ENCODE measurements at regions not wholly inside any gene's neighbourhood (a gene's known extent, or its start where the extent isn't known, plus 50 kb on each side); places are given as distances from the start of the nearest gene placed in this dataset.

DNA sequence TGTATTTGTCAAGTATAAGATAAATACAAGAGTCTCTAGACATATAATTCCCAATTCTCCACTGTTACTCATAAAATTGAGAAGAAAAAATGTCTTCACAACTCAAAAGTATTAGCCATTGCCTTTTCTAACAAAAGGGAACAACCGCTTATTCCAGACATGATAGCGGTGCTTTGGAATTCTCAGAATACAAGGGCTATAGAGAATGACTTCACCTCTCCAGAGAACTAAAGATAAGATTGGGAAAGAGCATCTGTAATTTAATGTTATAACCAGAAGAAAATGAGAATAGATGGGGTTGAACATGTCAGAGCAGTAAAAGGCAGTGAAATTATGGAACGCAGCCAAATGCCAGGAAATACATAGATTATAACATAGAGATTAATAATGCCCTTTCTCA lies 730.8 kb downstream of the C6orf118 start:
- H3K4me1 ChIP-seq (ENCODE audit: insufficient read depth), result no peaks in the 10 kb centered on the region
- H3K36me3 ChIP-seq (replicated peaks; ENCODE audit: insufficient read depth, low read depth), result no peaks in the 10 kb centered on the region
- no peaks in the 10 kb centered on the region for H3K9me3 ChIP-seq (ENCODE audit: low read depth)
- no peak overlapping the region for H3K4me2 ChIP-seq
- no peaks in the 10 kb centered on the region for H3K9me2 ChIP-seq (replicated peaks; ENCODE audit: insufficient read depth)
- 64% methylated on average over 3 of the region's 3 CpGs for WGBS (ENCODE audit: low lambda C conversion rate, missing lambda C conversion rate)
- no peak overlapping the region for H3K27ac ChIP-seq
- H3K79me2 ChIP-seq, result no peaks in the 10 kb centered on the region
- no peaks in the 10 kb centered on the region for H3K27me3 ChIP-seq
- H3K4me3 ChIP-seq, result no peak overlapping the region
- no peaks in the 10 kb centered on the region for H4K20me1 ChIP-seq (ENCODE audit: insufficient read depth, poor library complexity, severe bottlenecking)
- H2AFZ ChIP-seq, result no peak overlapping the region
- DNase-seq (ENCODE audit: low spot score), result no peak
- TF ChIP-seq, protein P1, sequence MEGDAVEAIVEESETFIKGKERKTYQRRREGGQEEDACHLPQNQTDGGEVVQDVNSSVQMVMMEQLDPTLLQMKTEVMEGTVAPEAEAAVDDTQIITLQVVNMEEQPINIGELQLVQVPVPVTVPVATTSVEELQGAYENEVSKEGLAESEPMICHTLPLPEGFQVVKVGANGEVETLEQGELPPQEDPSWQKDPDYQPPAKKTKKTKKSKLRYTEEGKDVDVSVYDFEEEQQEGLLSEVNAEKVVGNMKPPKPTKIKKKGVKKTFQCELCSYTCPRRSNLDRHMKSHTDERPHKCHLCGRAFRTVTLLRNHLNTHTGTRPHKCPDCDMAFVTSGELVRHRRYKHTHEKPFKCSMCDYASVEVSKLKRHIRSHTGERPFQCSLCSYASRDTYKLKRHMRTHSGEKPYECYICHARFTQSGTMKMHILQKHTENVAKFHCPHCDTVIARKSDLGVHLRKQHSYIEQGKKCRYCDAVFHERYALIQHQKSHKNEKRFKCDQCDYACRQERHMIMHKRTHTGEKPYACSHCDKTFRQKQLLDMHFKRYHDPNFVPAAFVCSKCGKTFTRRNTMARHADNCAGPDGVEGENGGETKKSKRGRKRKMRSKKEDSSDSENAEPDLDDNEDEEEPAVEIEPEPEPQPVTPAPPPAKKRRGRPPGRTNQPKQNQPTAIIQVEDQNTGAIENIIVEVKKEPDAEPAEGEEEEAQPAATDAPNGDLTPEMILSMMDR (IDR thresholded peaks at IDR 0.05; ENCODE audit: poor library complexity), result no peak
- TF ChIP-seq EZH2phosphoT487 (IDR thresholded peaks at IDR 0.05; ENCODE audit: low read depth, severe bottlenecking, unreplicated experiment), result no peak
- no peak for TF ChIP-seq EZH2 (IDR thresholded peaks at IDR 0.05; ENCODE audit: borderline replicate concordance)

DNA sequence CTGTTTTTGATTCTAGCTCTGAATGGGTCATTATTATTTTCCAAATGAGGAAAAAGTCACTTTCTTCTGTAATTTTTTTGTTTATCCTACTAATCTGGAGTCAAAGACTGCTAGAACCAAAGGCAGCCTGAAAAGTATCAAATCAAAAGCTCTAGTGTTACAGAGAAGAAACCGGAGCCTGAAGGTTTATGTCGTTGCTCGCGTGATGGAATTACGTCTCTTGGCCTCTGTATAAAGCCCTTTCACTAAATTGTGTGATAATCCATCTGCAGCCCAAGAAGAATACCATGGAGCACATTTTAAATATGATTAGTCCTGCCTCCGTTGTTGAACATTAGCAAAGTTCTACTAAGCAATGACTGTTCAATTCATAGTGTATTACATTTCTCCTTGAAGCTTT lies 738.6 kb downstream of the C6orf118 start:
- WGBS (ENCODE audit: low lambda C conversion rate, missing lambda C conversion rate), result 86% methylated on average over 6 of the region's 6 CpGs
- no peaks in the 10 kb centered on the region for H3K4me1 ChIP-seq (ENCODE audit: insufficient read depth)
- no peak overlapping the region for H3K27ac ChIP-seq
- no peaks in the 10 kb centered on the region for H3K79me2 ChIP-seq
- no peaks in the 10 kb centered on the region for H3K27me3 ChIP-seq
- no peaks in the 10 kb centered on the region for H4K20me1 ChIP-seq (ENCODE audit: insufficient read depth, poor library complexity, severe bottlenecking)
- H3K4me3 ChIP-seq, result no peak overlapping the region
- no peak overlapping the region for H2AFZ ChIP-seq
- no peaks in the 10 kb centered on the region for H3K9me3 ChIP-seq (ENCODE audit: low read depth)
- no peak for TF ChIP-seq EZH2 (IDR thresholded peaks at IDR 0.05; ENCODE audit: borderline replicate concordance)
- TF ChIP-seq, protein P1 (IDR thresholded peaks at IDR 0.05; ENCODE audit: poor library complexity), result no peak
- TF ChIP-seq EZH2phosphoT487 (IDR thresholded peaks at IDR 0.05; ENCODE audit: low read depth, severe bottlenecking, unreplicated experiment), result no peak
- H3K36me3 ChIP-seq (replicated peaks; ENCODE audit: insufficient read depth, low read depth), result no peaks in the 10 kb centered on the region
- DNase-seq (ENCODE audit: low spot score), result no peak
- H3K9me2 ChIP-seq (replicated peaks; ENCODE audit: insufficient read depth), result no peaks in the 10 kb centered on the region
- H3K4me2 ChIP-seq, result no peak overlapping the region

DNA sequence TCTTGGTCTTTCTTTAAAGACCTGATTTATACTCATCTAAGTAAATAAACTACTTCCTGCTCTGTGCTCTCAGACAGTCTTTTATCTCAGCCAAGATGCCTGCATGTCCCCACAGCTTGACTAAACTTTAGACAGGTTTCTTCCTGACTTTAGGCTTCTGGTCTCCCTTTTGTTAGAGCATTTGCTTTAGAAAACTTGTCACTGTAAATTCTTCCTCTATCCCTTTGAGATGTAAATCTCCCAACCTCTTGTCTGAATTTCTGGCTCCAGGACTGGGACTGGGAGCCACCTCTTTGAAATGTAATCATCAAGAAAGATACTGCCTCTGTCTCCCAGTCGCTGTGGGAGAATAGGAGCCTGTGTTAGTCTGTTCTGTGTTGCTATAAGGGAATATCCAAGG lies 739.9 kb downstream of the C6orf118 start:
- H3K27me3 ChIP-seq, result no peaks in the 10 kb centered on the region
- no peaks in the 10 kb centered on the region for H4K20me1 ChIP-seq (ENCODE audit: insufficient read depth, poor library complexity, severe bottlenecking)
- no peak overlapping the region for H3K4me2 ChIP-seq
- WGBS (ENCODE audit: low lambda C conversion rate, missing lambda C conversion rate), result 55% methylated on average over 1 of the region's 1 CpG
- H3K79me2 ChIP-seq, result no peaks in the 10 kb centered on the region
- H3K9me3 ChIP-seq (ENCODE audit: low read depth), result no peaks in the 10 kb centered on the region
- no peak overlapping the region for H3K4me3 ChIP-seq
- H3K9me2 ChIP-seq (replicated peaks; ENCODE audit: insufficient read depth), result no peaks in the 10 kb centered on the region
- H3K4me1 ChIP-seq (ENCODE audit: insufficient read depth), result no peaks in the 10 kb centered on the region
- no peaks in the 10 kb centered on the region for H3K36me3 ChIP-seq (replicated peaks; ENCODE audit: insufficient read depth, low read depth)
- H2AFZ ChIP-seq, result no peak overlapping the region
- DNase-seq (ENCODE audit: low spot score), result no peak
- TF ChIP-seq EZH2 (IDR thresholded peaks at IDR 0.05; ENCODE audit: borderline replicate concordance) (no peak), EZH2phosphoT487 (IDR thresholded peaks at IDR 0.05; ENCODE audit: low read depth, severe bottlenecking, unreplicated experiment) (no peak)
- TF ChIP-seq, protein P1 (IDR thresholded peaks at IDR 0.05; ENCODE audit: poor library complexity), result no peak
- no peak overlapping the region for H3K27ac ChIP-seq

DNA sequence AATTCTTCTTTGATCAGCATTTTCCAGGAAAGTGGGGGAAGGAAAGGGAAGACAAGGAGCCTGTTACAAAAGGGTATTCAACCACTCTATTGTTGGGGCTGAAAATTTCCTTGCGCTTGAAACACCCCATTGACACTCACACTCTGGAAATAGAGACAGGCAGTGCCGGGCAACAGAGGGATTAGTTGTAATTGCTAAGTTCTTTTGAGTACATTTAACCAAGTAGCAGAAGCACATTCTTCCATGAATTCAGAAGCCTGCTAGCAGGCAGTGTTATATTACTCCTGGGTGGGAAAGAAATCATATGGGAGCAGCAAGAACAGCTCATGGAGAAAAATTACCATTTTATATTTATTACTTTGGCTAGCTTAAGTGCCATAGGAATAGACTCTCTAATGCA lies 745.5 kb downstream of the C6orf118 start:
- DNase-seq (ENCODE audit: low spot score), result no peak
- Histone ChIP-seq H3K4me2 (no peak overlapping the region), H2AFZ (no peak overlapping the region), H4K20me1 (ENCODE audit: insufficient read depth, poor library complexity, severe bottlenecking) (no peaks in the 10 kb centered on the region), H3K27me3 (no peaks in the 10 kb centered on the region), H3K4me3 (no peak overlapping the region), H3K4me1 (ENCODE audit: insufficient read depth) (no peaks in the 10 kb centered on the region), H3K27ac (no peak overlapping the region), H3K9me2 (replicated peaks; ENCODE audit: insufficient read depth) (no peaks in the 10 kb centered on the region), H3K36me3 (replicated peaks; ENCODE audit: insufficient read depth, low read depth) (no peaks in the 10 kb centered on the region), H3K9me3 (ENCODE audit: low read depth) (no peaks in the 10 kb centered on the region), H3K79me2 (no peaks in the 10 kb centered on the region)
- 79% methylated on average over 2 of the region's 2 CpGs for WGBS (ENCODE audit: low lambda C conversion rate, missing lambda C conversion rate)
- no peak for TF ChIP-seq EZH2phosphoT487 (IDR thresholded peaks at IDR 0.05; ENCODE audit: low read depth, severe bottlenecking, unreplicated experiment)
- TF ChIP-seq, protein P1 (IDR thresholded peaks at IDR 0.05; ENCODE audit: poor library complexity), result no peak
- no peak for TF ChIP-seq EZH2 (IDR thresholded peaks at IDR 0.05; ENCODE audit: borderline replicate concordance)
